GM12878 (cell line): ENCODE measurements at regions not wholly inside any gene's neighbourhood (a gene's known extent, or its start where the extent isn't known, plus 50 kb on each side); places are given as distances from the start of the nearest gene placed in this dataset.
"Not testable (repeated sequence)": the region's sequence is repeated elsewhere in the genome, so short reads cannot be mapped to it uniquely, and the experiment has no call there.

Source experiments
- ATAC-seq: fragments of 200-7000 bp; cut with Tn5 transposase; 3 replicates; pipeline ENCODE4 v1.9.1; 2020; ENCODE audit warnings: mild to moderate bottlenecking, moderate library complexity
- BruUV-seq: library from RNA; stranded (reverse); fragments of 400-500 nt; replicated peaks from 2 replicates; lab custom pipeline; 2021; lab: Mats Ljungman, UMichigan
- CTCF ChIA-PET: fragments of 300-600 bp; sonication (Branson Sonifier 250); formaldehyde crosslinking; extraction: SDS; loops from one replicate; lab custom pipeline; 2021; ENCODE audit warnings: inconsistent platforms; lab: Yijun Ruan, JAX
- POLR2A ChIA-PET: fragments of 350-600 bp; formaldehyde crosslinking; extraction: SDS; loops from one replicate; lab custom pipeline; 2021; ENCODE audit warnings: inconsistent platforms; lab: Charles Lee
- RAD21 ChIA-PET: fragments of 300-600 bp; sonication (Branson Sonifier 250); formaldehyde crosslinking; loops from one replicate; lab custom pipeline; 2023; ENCODE audit warnings: antibody characterized with exemption; ENCODE audit not compliant: unreplicated experiment; lab: Charles Lee
- SMC1A ChIA-PET: fragments of 300-600 bp; sonication (Branson Sonifier 250); formaldehyde crosslinking; loops from one replicate; lab custom pipeline; 2023; ENCODE audit not compliant: unreplicated experiment, uncharacterized antibody; lab: Charles Lee
- DNase-seq: peaks from one replicate; pipeline ENCODE4 v3.0.0-alpha.2; 2011; ENCODE audit warnings: low read depth, low spot score
- FAIRE-seq: peaks from 3 replicates; lab custom pipeline; 2011; peaks lifted over from hg19 to GRCh38; lab: Jason Lieb, UNC
- H2AFZ ChIP-seq: 2 replicates; pipeline ENCODE4 v1.6.0; 2011; ENCODE audit warnings: low read depth, low read length, control low read depth; ENCODE audit not compliant: control insufficient read depth
- H3K27ac ChIP-seq: 2 replicates; pipeline ENCODE4 v1.5.1; 2011; ENCODE audit warnings: control low read depth; ENCODE audit not compliant: control insufficient read depth, insufficient read depth
- H3K27me3 ChIP-seq, 2 experiments: replicated peaks in 1 of 2; 2 replicates each; pipeline versions ENCODE4 v1.6.0 to v1.6.1; 2011; ENCODE audit warnings: low read length in 1 of 2; ENCODE audit not compliant: control insufficient read depth in 2 of 2, insufficient read depth in 2 of 2
- H3K36me3 ChIP-seq, 2 experiments: 2 replicates each; pipeline ENCODE4 v1.5.1; 2011; ENCODE audit warnings: low read length in 1 of 2; ENCODE audit not compliant: control insufficient read depth in 2 of 2, insufficient read depth in 2 of 2
- H3K4me1 ChIP-seq: 2 replicates; pipeline ENCODE4 v1.6.1; 2011; ENCODE audit warnings: mild to moderate bottlenecking, low read length, moderate library complexity, mixed read lengths; ENCODE audit not compliant: control insufficient read depth, insufficient read depth
- H3K4me2 ChIP-seq: 2 replicates; pipeline ENCODE4 v1.6.0; 2011; ENCODE audit warnings: control low read depth; ENCODE audit not compliant: control insufficient read depth, insufficient read depth
- H3K4me3 ChIP-seq: fragments of 200-600 bp; sonication (generic); 2 replicates; pipeline ENCODE4 v1.5.1; 2016
- H3K79me2 ChIP-seq: 2 replicates; pipeline ENCODE4 v1.6.0; 2011; ENCODE audit warnings: low read length; ENCODE audit not compliant: control insufficient read depth, insufficient read depth
- H3K9ac ChIP-seq: 2 replicates; pipeline ENCODE4 v1.8.0; 2011; ENCODE audit warnings: low read length, control low read depth, mixed read lengths; ENCODE audit not compliant: control insufficient read depth, insufficient read depth
- H3K9me3 ChIP-seq: replicated peaks from 3 replicates; pipeline ENCODE4 v1.5.1; 2011; ENCODE audit warnings: mild to moderate bottlenecking, low read length; ENCODE audit not compliant: control insufficient read depth, insufficient read depth
- H4K20me1 ChIP-seq: 2 replicates; pipeline ENCODE4 v1.6.0; 2011; ENCODE audit not compliant: control insufficient read depth, insufficient read depth
- BRCA1 ChIP-seq: IDR thresholded peaks from 2 replicates; pipeline ENCODE4 v1.6.1; 2011; ENCODE audit warnings: low read depth, low read length, improper control_type of control experiment
- FOS ChIP-seq: IDR thresholded peaks from 3 replicates; pipeline ENCODE4 v1.6.1; 2011; ENCODE audit warnings: borderline replicate concordance; ENCODE audit not compliant: insufficient read length; ENCODE audit errors: extremely low read depth
- MYB ChIP-seq: fragments of 150-350 bp; IDR thresholded peaks from 2 replicates; pipeline ENCODE4 v1.6.1; 2014; ENCODE audit warnings: mild to moderate bottlenecking, low read depth, low read length, borderline replicate concordance
- RAD21 ChIP-seq: IDR thresholded peaks from 2 replicates; pipeline ENCODE4 v1.6.1; 2011; ENCODE audit warnings: mild to moderate bottlenecking, low read depth, low read length, moderate library complexity; ENCODE audit not compliant: insufficient read depth
- SMC3 ChIP-seq: IDR thresholded peaks from 2 replicates; pipeline ENCODE4 v1.6.1; 2011; ENCODE audit warnings: low read length, improper control_type of control experiment, borderline replicate concordance
- ZNF207 ChIP-seq: fragments of 450-650 bp; IDR thresholded peaks from 2 replicates; pipeline ENCODE4 v1.6.1; 2014; ENCODE audit warnings: antibody characterized with exemption, mild to moderate bottlenecking, borderline replicate concordance
- ZNF24 ChIP-seq: fragments of 450-650 bp; IDR thresholded peaks from 2 replicates; pipeline ENCODE4 v1.6.1; 2017; ENCODE audit warnings: antibody characterized with exemption, mild to moderate bottlenecking
- WGBS: methylation state at CpG from one replicate; pipeline ENCODE4 v1.1.6; 2016; ENCODE audit warnings: low lambda C conversion rate; ENCODE audit not compliant: insufficient replicate concordance, insufficient coverage; ENCODE audit errors: missing lambda C conversion rate; 5-methylcytosine and 5-hydroxymethylcytosine counted together
- in situ Hi-C: fragments of 300-500 bp; cut with MboI; formaldehyde crosslinking; loops from 9 replicates; pipeline ENCODE4 v1.14.3; 2018; ENCODE audit warnings: mixed read lengths
- intact Hi-C: fragments of 100-400 bp; cut with micrococcal nuclease; formaldehyde crosslinking; loops from one replicate; pipeline ENCODE4 v1.14.2; 2022; ENCODE audit not compliant: unreplicated experiment
- TF ChIP-seq, protein P1 (sequence below): IDR thresholded peaks from 2 replicates; pipeline ENCODE4 v1.6.1; 2012; ENCODE audit warnings: low read depth, low read length, improper control_type of control experiment
- TF ChIP-seq, protein P2 (sequence below): fragments of 450-650 bp; IDR thresholded peaks from 2 replicates; pipeline ENCODE4 v1.6.1; 2018; ENCODE audit warnings: mild to moderate bottlenecking, low read depth, moderate library complexity; ENCODE audit not compliant: partially characterized antibody

DNA sequence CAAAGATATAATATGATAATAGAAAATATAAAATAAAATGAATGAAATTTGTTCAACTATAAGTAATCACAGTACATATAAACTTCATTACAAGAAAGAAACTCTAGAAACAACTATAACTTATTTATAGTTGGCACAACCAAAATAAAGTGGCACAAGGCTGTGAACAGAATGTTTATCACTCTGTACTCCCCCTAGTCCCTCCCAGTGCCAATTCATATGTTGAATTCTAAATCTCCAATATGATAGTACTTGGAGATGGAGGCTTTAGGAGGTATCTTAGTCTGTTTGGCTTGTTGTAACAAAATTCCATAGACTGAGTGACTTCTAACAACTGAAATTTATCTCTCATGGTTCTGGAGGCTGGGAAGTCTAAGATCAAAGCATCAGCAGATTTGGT, 145.0 kb upstream of the TMEM229A start (continued):
- TF ChIP-seq MYB (no peak), ZNF24 (no peak)
- TF ChIP-seq, protein P1, sequence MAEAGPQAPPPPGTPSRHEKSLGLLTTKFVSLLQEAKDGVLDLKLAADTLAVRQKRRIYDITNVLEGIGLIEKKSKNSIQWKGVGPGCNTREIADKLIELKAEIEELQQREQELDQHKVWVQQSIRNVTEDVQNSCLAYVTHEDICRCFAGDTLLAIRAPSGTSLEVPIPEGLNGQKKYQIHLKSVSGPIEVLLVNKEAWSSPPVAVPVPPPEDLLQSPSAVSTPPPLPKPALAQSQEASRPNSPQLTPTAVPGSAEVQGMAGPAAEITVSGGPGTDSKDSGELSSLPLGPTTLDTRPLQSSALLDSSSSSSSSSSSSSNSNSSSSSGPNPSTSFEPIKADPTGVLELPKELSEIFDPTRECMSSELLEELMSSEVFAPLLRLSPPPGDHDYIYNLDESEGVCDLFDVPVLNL: no peak
- TF ChIP-seq, all 136 proteins: peak for 0

DNA sequence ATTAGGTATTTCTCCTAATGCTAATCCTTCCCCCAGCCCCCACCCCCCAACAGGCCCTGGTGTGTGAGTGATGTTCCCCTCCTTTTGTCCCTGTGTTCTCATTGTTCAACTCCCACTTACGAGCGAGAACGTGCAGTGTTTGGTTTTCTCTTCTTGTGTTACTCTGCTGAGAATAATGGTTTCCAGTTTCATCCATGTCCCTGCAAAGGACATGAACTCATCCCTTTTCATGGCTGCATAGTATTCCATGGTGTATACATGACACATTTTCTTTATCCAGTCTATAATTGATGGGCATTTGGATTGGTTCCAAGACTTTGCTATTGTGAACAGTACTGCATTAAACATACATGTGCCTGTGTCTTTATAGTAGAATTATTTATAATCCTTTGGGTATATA, 138.9 kb upstream of the TMEM229A start:
- H3K36me3 ChIP-seq, BruUV-seq, H3K79me2 ChIP-seq, H2AFZ ChIP-seq, DNase-seq, H3K27ac ChIP-seq, H3K27me3 ChIP-seq, ATAC-seq, FAIRE-seq, in situ Hi-C loops, H3K4me3 ChIP-seq, RAD21 ChIA-PET, H3K9ac ChIP-seq, POLR2A ChIA-PET, H4K20me1 ChIP-seq, H3K4me1 ChIP-seq, H3K9me3 ChIP-seq, H3K4me2 ChIP-seq: not testable (repeated sequence)
- CTCF ChIA-PET: interaction anchor here (1.3 to 1.6 kb wide), 3 partner anchors 13 to 614 kb away, joined by 4 to 18 read pairs (median 4); no protein-coding TSS in a partner anchor
- intact Hi-C loops: loop anchor here (1.0 to 5.0 kb wide), 2 partner anchors 105 to 613 kb away; no protein-coding TSS in a partner anchor
- WGBS: 97% methylated on average over 3 of the region's 3 CpGs
- SMC1A ChIA-PET: interaction anchor here (1.6 kb wide), 1 partner anchor 10 kb away, joined by 3 read pairs; no protein-coding TSS in a partner anchor

DNA sequence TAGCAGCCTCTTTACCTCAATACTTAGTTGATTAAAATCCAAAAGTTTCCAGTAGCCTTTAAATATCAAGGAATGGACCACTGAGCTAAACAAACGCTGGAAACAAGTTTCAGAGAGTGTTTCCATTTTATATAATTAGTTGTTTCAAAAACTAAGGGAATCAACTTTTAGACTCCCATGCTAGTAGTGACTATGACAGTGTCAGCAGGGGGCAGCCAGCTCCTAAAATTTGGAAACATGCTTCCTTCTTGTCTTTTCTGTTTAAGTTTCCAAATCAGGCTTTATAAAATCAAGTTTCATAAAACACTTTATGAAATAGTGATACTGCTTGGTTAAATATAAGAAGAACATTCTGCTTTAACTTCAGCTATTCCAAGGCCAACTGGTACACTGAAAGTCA, 138.2 kb upstream of the TMEM229A start:
- DNase-seq: no peak
- SMC1A ChIA-PET: interaction anchor here (0.7 to 1.6 kb wide), 6 partner anchors 8 to 675 kb away, joined by 3 to 8 read pairs (median 5); no protein-coding TSS in a partner anchor
- POLR2A ChIA-PET: no interaction called here
- peak; percentile 55; the same call in 1 of the 3 replicates for ATAC-seq
- intact Hi-C loops (loop anchor here (1.0 to 5.0 kb wide), 2 partner anchors 106 to 614 kb away; no protein-coding TSS in a partner anchor), in situ Hi-C loops (no loop called here)
- RAD21 ChIA-PET: interaction anchor here (0.7 to 1.6 kb wide), 4 partner anchors 43 to 613 kb away, joined by 3 to 5 read pairs (median 3); no protein-coding TSS in a partner anchor
- CTCF ChIA-PET: interaction anchor here (1.0 to 3.2 kb wide), 7 partner anchors 12 to 826 kb away, joined by 3 to 18 read pairs (median 4); no protein-coding TSS in a partner anchor
- no peaks in the 10 kb centered on the region for H3K4me1 ChIP-seq
- no peak overlapping the region for H2AFZ ChIP-seq
- BruUV-seq: no TSS peak
- H3K27ac ChIP-seq: no peak overlapping the region
- no peak overlapping the region for H3K4me3 ChIP-seq
- no peaks in the 10 kb centered on the region for H3K27me3 ChIP-seq
- H3K4me2 ChIP-seq: no peak overlapping the region
- 0% methylated on average over 1 of the region's 1 CpG for WGBS
- no peaks in the 10 kb centered on the region for H3K9me3 ChIP-seq
- no peaks in the 10 kb centered on the region for H3K79me2 ChIP-seq
- FAIRE-seq: no peak
- no peaks in the 10 kb centered on the region for H4K20me1 ChIP-seq
- no peak overlapping the region for H3K9ac ChIP-seq
- H3K36me3 ChIP-seq: no peaks in the 10 kb centered on the region
- peak; percentile 75 for TF ChIP-seq RAD21
- TF ChIP-seq BRCA1: no peak
- peak; percentile 57; the same call in 1 of the 2 replicates for TF ChIP-seq SMC3
- TF ChIP-seq FOS: no peak
- TF ChIP-seq, protein P2, sequence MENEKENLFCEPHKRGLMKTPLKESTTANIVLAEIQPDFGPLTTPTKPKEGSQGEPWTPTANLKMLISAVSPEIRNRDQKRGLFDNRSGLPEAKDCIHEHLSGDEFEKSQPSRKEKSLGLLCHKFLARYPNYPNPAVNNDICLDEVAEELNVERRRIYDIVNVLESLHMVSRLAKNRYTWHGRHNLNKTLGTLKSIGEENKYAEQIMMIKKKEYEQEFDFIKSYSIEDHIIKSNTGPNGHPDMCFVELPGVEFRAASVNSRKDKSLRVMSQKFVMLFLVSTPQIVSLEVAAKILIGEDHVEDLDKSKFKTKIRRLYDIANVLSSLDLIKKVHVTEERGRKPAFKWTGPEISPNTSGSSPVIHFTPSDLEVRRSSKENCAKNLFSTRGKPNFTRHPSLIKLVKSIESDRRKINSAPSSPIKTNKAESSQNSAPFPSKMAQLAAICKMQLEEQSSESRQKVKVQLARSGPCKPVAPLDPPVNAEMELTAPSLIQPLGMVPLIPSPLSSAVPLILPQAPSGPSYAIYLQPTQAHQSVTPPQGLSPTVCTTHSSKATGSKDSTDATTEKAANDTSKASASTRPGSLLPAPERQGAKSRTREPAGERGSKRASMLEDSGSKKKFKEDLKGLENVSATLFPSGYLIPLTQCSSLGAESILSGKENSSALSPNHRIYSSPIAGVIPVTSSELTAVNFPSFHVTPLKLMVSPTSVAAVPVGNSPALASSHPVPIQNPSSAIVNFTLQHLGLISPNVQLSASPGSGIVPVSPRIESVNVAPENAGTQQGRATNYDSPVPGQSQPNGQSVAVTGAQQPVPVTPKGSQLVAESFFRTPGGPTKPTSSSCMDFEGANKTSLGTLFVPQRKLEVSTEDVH: no peak
- no peak for TF ChIP-seq ZNF207
